ENCODE measurements at regions not wholly inside any gene's neighbourhood (a gene's known extent, or its start where the extent isn't known, plus 50 kb on each side); places are given as distances from the start of the nearest gene placed in this dataset.

DNA sequence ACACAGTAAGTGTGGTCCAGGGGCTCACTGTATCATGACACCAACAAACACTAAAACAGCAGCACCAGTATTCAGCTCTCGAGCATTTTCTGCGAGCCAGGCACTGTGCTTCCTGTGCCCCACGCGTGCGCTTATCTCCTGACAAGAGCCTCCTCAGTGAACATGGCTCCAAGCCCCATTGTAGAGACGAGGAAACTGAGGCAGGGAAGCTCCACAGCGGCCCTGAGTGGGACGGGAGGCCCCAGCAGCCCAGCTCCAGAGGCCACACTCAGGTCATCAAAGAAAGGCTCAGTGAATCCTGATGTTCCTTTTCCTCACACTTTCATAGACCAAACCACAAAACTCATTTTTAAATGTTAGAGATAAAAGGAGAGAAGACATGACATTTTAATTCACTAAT, 113.1 kb downstream of the TPRA1 start:
- H2BK12ac ChIP-seq (ENCODE audit: insufficient read length, low read depth, low read length) = no peak overlapping the region
- H3K27me3 Mint-ChIP-seq (ENCODE audit: low read depth) = peaks cover 5% of the 10 kb centered on the region
- H3K4ac ChIP-seq (ENCODE audit: low read depth, low read length) = no peak overlapping the region
- no peak overlapping the region for H2AFZ ChIP-seq (ENCODE audit: low read length)
- H3K9me3 ChIP-seq (ENCODE audit: control insufficient read depth, low read depth, low read length) = no peaks in the 10 kb centered on the region
- H3K4me2 ChIP-seq (ENCODE audit: insufficient read depth, insufficient read length, low read length) = no peak overlapping the region
- H3K79me2 ChIP-seq (ENCODE audit: insufficient read depth, low read length) = no peaks in the 10 kb centered on the region
- no peaks in the 10 kb centered on the region for H3K4me1 ChIP-seq (ENCODE audit: insufficient read depth, low read length)
- WGBS (ENCODE audit: extremely low coverage, insufficient read length, low lambda C conversion rate) = no CpG with 5 or more reads among the region's 8 CpGs
- peaks cover 14 to 21% of the 10 kb centered on the region in 2 experiments for H3K4me1 Mint-ChIP-seq
- no peaks in the 10 kb centered on the region for H3K9me3 Mint-ChIP-seq
- no peak for DNase-seq
- no peak overlapping the region for H2BK20ac ChIP-seq (ENCODE audit: low read depth, low read length, poor library complexity, severe bottlenecking)
- no peak overlapping the region for H3K14ac ChIP-seq (ENCODE audit: insufficient read depth, low read length)
- H4K5ac ChIP-seq (ENCODE audit: insufficient read length, low read depth, low read length) = no peak overlapping the region
- H3K79me1 ChIP-seq (ENCODE audit: insufficient read depth, low read depth, low read length, poor library complexity, severe bottlenecking) = no peaks in the 10 kb centered on the region
- H3K4me3 Mint-ChIP-seq = no peak overlapping the region
- no peak overlapping the region for H3K23ac ChIP-seq (ENCODE audit: insufficient read length, low read depth, low read length)
- TF ChIP-seq, protein P1, sequence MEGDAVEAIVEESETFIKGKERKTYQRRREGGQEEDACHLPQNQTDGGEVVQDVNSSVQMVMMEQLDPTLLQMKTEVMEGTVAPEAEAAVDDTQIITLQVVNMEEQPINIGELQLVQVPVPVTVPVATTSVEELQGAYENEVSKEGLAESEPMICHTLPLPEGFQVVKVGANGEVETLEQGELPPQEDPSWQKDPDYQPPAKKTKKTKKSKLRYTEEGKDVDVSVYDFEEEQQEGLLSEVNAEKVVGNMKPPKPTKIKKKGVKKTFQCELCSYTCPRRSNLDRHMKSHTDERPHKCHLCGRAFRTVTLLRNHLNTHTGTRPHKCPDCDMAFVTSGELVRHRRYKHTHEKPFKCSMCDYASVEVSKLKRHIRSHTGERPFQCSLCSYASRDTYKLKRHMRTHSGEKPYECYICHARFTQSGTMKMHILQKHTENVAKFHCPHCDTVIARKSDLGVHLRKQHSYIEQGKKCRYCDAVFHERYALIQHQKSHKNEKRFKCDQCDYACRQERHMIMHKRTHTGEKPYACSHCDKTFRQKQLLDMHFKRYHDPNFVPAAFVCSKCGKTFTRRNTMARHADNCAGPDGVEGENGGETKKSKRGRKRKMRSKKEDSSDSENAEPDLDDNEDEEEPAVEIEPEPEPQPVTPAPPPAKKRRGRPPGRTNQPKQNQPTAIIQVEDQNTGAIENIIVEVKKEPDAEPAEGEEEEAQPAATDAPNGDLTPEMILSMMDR (conservative IDR thresholded peaks at IDR 0.05) = no peak
- no peak overlapping the region for H3K18ac ChIP-seq (ENCODE audit: insufficient read length, low read depth, low read length)
- H3K9ac ChIP-seq (ENCODE audit: extremely low read depth, insufficient read length, low read length) = no peak overlapping the region
- no peak overlapping the region for H2BK120ac ChIP-seq (ENCODE audit: low read depth, low read length, poor library complexity, severe bottlenecking)
- H4K20me1 ChIP-seq (ENCODE audit: control insufficient read depth, insufficient read depth, insufficient read length) = no peaks in the 10 kb centered on the region
- H4K91ac ChIP-seq (ENCODE audit: insufficient read length, low read depth, low read length) = no peak overlapping the region
- H3K23me2 ChIP-seq (ENCODE audit: insufficient read length, low read depth, low read length, poor library complexity, severe bottlenecking) = no peaks in the 10 kb centered on the region
- no peak overlapping the region for H3K27ac ChIP-seq (ENCODE audit: insufficient read length, low read depth, low read length)
- H2AK5ac ChIP-seq (ENCODE audit: insufficient read length, low read length) = no peak overlapping the region
- H3K27ac Mint-ChIP-seq = no peak overlapping the region
- H2BK5ac ChIP-seq (ENCODE audit: insufficient read length, low read length) = no peak overlapping the region
- H3K36me3 Mint-ChIP-seq (ENCODE audit: insufficient read depth in 1 of 3, low read depth in 3 of 3) = no peaks in the 10 kb centered on the region
- H3T11ph ChIP-seq (ENCODE audit: low read length) = no peak overlapping the region
- H4K8ac ChIP-seq (replicated peaks; ENCODE audit: insufficient read length, low read depth, low read length) = no peak overlapping the region
- no peaks in the 10 kb centered on the region for H3K27me3 ChIP-seq (ENCODE audit: insufficient read depth, low read length)
- no peak overlapping the region for H3K56ac ChIP-seq (ENCODE audit: insufficient read length, low read depth, low read length)
- no peak overlapping the region for H2BK15ac ChIP-seq (ENCODE audit: low read depth, low read length)
